NT2/D1 (cell line): ENCODE measurements at regions not wholly inside any gene's neighbourhood (a gene's known extent, or its start where the extent isn't known, plus 50 kb on each side); places are given as distances from the start of the nearest gene placed in this dataset.

Experiments
- SUZ12 ChIP-seq: IDR thresholded peaks from 2 replicates; pipeline ENCODE4 v1.6.1; 2011; ENCODE audit not compliant: insufficient read length, insufficient read depth; ENCODE audit errors: extremely low read depth
- YY1 ChIP-seq: IDR thresholded peaks from 2 replicates; pipeline ENCODE4 v1.6.1; 2011; ENCODE audit not compliant: insufficient read length, insufficient read depth
- ZNF274 ChIP-seq: IDR thresholded peaks from 2 replicates; pipeline ENCODE4 v1.6.1; 2011; ENCODE audit warnings: mild to moderate bottlenecking, low read depth, low read length

DNA sequence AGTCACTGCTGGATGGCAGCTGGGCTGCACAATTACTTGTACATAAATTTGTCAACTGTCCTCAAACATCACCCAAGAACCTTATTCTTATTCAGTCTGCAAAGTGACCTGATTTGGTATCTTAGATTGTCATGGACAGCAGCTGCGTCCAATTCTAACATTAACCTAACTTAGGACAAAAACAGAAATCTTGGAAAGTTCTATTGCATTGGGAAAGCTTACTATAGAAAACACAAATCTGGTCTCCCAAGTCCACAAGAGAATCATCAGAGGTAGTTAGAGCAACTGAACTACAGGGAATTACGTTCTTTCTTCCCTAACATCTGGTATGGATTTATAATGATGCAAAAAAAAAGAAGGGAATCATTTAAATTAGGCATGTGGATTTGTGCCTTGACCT is 283.9 kb downstream of the NR2F1-AS1 start:
- TF ChIP-seq SUZ12: no peak
- TF ChIP-seq YY1: no peak
- no peak for TF ChIP-seq ZNF274
